ENCODE measurements at regions not wholly inside any gene's neighbourhood (a gene's known extent, or its start where the extent isn't known, plus 50 kb on each side); places are given as distances from the start of the nearest gene placed in this dataset.
"Not testable (repeated sequence)": the region's sequence is repeated elsewhere in the genome, so short reads cannot be mapped to it uniquely, and the experiment has no call there.

DNA sequence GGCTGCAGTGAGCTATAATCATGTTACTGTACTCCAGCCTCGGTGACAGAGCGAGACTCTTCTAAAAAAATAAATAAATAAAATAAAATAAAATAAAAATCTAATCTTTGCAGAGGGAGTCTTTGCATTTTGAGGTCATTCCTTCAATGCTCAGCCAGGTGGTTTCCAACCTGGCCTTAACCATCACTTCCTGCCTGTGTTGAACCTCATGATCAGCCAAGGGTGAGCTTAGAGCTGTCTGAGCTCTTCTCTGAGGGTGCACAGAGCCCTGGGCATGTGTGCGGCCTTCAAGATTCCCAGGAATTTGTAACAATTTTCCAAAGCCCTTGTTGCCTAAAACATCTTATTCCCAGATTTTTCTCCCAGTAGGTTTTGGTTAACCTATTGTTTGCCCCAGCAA is 94.3 kb downstream of the KCNJ12 start:
- H3K27ac ChIP-seq (ENCODE audit: poor library complexity, severe bottlenecking); H3K36me3 ChIP-seq (ENCODE audit: low read depth); H3K4me3 ChIP-seq (ENCODE audit: severe bottlenecking); DNase-seq (ENCODE audit: low spot score); H3K9me3 ChIP-seq (ENCODE audit: severe bottlenecking); H3K27me3 ChIP-seq (ENCODE audit: insufficient read depth, poor library complexity, severe bottlenecking); H3K4me1 ChIP-seq (ENCODE audit: insufficient read depth, poor library complexity, severe bottlenecking); ATAC-seq (ENCODE audit: low read depth): not testable (repeated sequence)

DNA sequence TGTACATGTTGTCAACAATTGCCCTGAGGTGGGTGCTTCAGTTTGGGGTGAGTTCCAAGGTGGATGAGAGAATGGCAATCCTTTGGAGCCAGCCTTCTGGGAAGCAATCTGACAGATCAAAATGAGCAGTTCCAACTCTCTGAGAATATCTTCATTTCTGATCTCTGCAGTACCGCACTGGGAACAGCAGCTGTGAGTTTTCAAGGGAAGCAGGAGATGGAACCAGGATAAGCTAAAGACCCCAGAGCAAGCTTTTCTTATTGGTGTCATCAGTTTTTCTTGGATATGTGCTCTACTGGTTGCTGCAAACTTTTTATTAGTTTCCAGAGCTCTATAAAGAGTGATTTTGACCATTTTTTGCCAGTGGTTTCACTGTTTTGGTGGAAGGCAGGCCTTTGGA is 94.7 kb downstream of the KCNJ12 start:
- Histone ChIP-seq H3K4me1 (ENCODE audit: insufficient read depth, poor library complexity, severe bottlenecking) (no peaks in the 10 kb centered on the region), H3K27me3 (ENCODE audit: insufficient read depth, poor library complexity, severe bottlenecking) (peaks cover 9% of the 10 kb centered on the region), H3K27ac (ENCODE audit: poor library complexity, severe bottlenecking) (no peak overlapping the region), H3K9me3 (ENCODE audit: severe bottlenecking) (no peaks in the 10 kb centered on the region), H3K36me3 (ENCODE audit: low read depth) (no peaks in the 10 kb centered on the region), H3K4me3 (ENCODE audit: severe bottlenecking) (no peak overlapping the region)
- TF ChIP-seq, protein P1, sequence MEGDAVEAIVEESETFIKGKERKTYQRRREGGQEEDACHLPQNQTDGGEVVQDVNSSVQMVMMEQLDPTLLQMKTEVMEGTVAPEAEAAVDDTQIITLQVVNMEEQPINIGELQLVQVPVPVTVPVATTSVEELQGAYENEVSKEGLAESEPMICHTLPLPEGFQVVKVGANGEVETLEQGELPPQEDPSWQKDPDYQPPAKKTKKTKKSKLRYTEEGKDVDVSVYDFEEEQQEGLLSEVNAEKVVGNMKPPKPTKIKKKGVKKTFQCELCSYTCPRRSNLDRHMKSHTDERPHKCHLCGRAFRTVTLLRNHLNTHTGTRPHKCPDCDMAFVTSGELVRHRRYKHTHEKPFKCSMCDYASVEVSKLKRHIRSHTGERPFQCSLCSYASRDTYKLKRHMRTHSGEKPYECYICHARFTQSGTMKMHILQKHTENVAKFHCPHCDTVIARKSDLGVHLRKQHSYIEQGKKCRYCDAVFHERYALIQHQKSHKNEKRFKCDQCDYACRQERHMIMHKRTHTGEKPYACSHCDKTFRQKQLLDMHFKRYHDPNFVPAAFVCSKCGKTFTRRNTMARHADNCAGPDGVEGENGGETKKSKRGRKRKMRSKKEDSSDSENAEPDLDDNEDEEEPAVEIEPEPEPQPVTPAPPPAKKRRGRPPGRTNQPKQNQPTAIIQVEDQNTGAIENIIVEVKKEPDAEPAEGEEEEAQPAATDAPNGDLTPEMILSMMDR (IDR thresholded peaks at IDR 0.05; ENCODE audit: poor library complexity, severe bottlenecking), result no peak
- no peak for ATAC-seq (ENCODE audit: low read depth)
- DNase-seq (ENCODE audit: low spot score), result no peak

DNA sequence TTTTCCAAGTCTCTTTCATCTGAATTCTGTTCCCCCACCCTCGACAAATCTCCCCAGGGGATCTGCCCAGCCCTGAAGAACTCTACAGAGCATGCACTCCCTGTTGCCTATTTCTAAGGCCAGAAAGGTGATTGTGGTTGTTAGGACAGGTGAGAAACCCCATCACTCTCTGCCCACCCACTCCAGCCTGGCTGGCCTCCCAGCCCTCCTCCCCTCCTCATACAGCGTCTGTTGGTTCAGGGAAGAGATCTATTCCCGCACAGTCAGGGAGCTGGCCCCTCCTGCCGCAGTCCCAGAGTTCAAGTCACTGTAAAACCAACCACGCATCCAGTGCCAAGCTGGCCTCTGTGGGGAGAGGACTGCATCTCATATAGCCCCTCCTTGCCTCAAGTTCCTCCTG is 98.7 kb downstream of the KCNJ12 start:
- Histone ChIP-seq H3K4me3 (ENCODE audit: severe bottlenecking) (no peak overlapping the region), H3K27me3 (ENCODE audit: insufficient read depth, poor library complexity, severe bottlenecking) (peaks cover 5% of the 10 kb centered on the region), H3K36me3 (ENCODE audit: low read depth) (no peaks in the 10 kb centered on the region), H3K9me3 (ENCODE audit: severe bottlenecking) (no peaks in the 10 kb centered on the region), H3K27ac (ENCODE audit: poor library complexity, severe bottlenecking) (no peak overlapping the region), H3K4me1 (ENCODE audit: insufficient read depth, poor library complexity, severe bottlenecking) (no peaks in the 10 kb centered on the region)
- ATAC-seq (ENCODE audit: low read depth), result no peak
- TF ChIP-seq, protein P1 (IDR thresholded peaks at IDR 0.05; ENCODE audit: poor library complexity, severe bottlenecking), result no peak
- no peak for DNase-seq (ENCODE audit: low spot score)

DNA sequence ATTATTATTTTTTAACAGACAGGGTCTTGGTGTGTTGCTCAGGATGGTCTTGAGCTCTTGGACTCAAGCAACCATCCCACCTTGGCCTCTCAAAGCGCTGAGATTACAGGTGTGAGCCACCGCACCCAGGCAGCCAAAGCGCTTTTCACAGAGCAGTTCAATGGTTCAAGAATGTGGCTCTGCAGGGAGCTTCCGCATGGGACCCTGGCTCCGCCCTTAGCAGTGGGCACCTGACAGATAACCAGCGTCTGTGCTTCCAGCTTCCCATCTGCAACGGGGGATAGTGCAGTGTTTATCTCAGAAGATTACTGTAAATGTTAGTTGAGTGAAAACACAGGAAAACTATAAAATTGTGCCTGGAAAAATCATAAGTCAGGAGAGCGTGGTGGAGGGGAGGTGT is 99.4 kb downstream of the KCNJ12 start:
- Histone ChIP-seq H3K36me3 (ENCODE audit: low read depth) (no peaks in the 10 kb centered on the region), H3K27me3 (ENCODE audit: insufficient read depth, poor library complexity, severe bottlenecking) (peaks cover 5% of the 10 kb centered on the region), H3K9me3 (ENCODE audit: severe bottlenecking) (no peaks in the 10 kb centered on the region), H3K4me1 (ENCODE audit: insufficient read depth, poor library complexity, severe bottlenecking) (no peaks in the 10 kb centered on the region), H3K27ac (ENCODE audit: poor library complexity, severe bottlenecking) (no peak overlapping the region), H3K4me3 (ENCODE audit: severe bottlenecking) (no peak overlapping the region)
- ATAC-seq (ENCODE audit: low read depth), result no peak
- TF ChIP-seq, protein P1 (IDR thresholded peaks at IDR 0.05; ENCODE audit: poor library complexity, severe bottlenecking), result no peak
- DNase-seq (ENCODE audit: low spot score), result no peak

DNA sequence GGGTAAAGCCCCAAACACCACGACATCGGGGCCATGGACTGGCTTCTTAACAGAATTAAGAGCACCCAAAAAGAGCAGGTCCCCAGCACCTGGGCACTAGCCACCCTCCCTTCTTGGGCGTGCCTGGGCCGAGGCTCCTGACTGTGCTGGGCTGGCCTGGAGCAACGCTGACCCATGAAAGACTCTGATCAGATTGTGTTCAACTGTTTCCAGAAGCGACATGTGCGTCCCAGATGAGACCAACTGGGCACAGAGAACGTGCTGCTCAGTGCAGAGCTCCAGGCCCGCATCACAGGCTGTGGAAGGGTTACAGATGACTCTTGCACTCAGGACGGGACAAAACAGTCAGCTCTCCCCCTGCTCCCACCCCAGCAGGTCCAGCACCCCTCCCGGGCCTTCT is 100.7 kb downstream of the KCNJ12 start:
- Histone ChIP-seq H3K9me3 (ENCODE audit: severe bottlenecking) (no peaks in the 10 kb centered on the region), H3K36me3 (ENCODE audit: low read depth) (no peaks in the 10 kb centered on the region), H3K4me1 (ENCODE audit: insufficient read depth, poor library complexity, severe bottlenecking) (no peaks in the 10 kb centered on the region), H3K27ac (ENCODE audit: poor library complexity, severe bottlenecking) (no peak overlapping the region), H3K4me3 (ENCODE audit: severe bottlenecking) (no peak overlapping the region), H3K27me3 (ENCODE audit: insufficient read depth, poor library complexity, severe bottlenecking) (peaks cover 8% of the 10 kb centered on the region)
- TF ChIP-seq, protein P1 (IDR thresholded peaks at IDR 0.05; ENCODE audit: poor library complexity, severe bottlenecking), result no peak
- ATAC-seq (ENCODE audit: low read depth) (no peak), DNase-seq (ENCODE audit: low spot score) (no peak)
